HEK293 (cell line): ENCODE measurements at regions not wholly inside any gene's neighbourhood (a gene's known extent, or its start where the extent isn't known, plus 50 kb on each side); places are given as distances from the start of the nearest gene placed in this dataset.

Experiments used
- CTCF ChIA-PET: fragments of 350-600 bp; formaldehyde crosslinking; extraction: SDS; loops from one replicate; lab custom pipeline; 2021; ENCODE audit warnings: antibody characterized with exemption; lab: Yijun Ruan, JAX
- POLR2A ChIA-PET: fragments of 300-600 bp; formaldehyde crosslinking; extraction: SDS; loops from one replicate; lab custom pipeline; 2020; ENCODE audit warnings: antibody characterized with exemption, inconsistent platforms; lab: Yijun Ruan, JAX
- H3K27ac ChIP-seq: fragments of 200-500 bp; sonication (Bioruptor generic); 2 replicates; pipeline ENCODE4 v1.5.1; 2014; ENCODE audit warnings: low read depth, low read length, control low read depth, inconsistent platforms; ENCODE audit errors: extremely low read depth
- H3K36me3 ChIP-seq, 2 experiments: fragments of 200-500 bp in 1 of 2; sonication (Bioruptor generic) in 1 of 2; 1 replicate in 1 of 2; 2 replicates in 1 of 2; pipeline ENCODE4 v1.5.1; 2014 to 2017; ENCODE audit warnings: inconsistent platforms in 2 of 2, low read length in 2 of 2; ENCODE audit not compliant: control insufficient read depth in 2 of 2, insufficient read depth in 1 of 2
- H3K4me1 ChIP-seq: fragments of 200-500 bp; sonication (Bioruptor generic); 2 replicates; pipeline ENCODE4 v1.5.1; 2014; ENCODE audit warnings: mild to moderate bottlenecking, low read length, inconsistent platforms; ENCODE audit not compliant: control insufficient read depth, insufficient read depth
- H3K4me3 ChIP-seq: 2 replicates; pipeline ENCODE4 v1.5.1; 2011; ENCODE audit warnings: low read depth, mild to moderate bottlenecking, control low read depth, low read length, moderate library complexity
- H3K9me3 ChIP-seq: fragments of 200-500 bp; sonication (Bioruptor generic); 2 replicates; pipeline ENCODE4 v1.5.1; 2014; ENCODE audit warnings: low read depth, low read length, inconsistent platforms; ENCODE audit not compliant: control insufficient read depth, insufficient read depth
- HOXA7 ChIP-seq: sonication (generic); formaldehyde crosslinking; IDR thresholded peaks from 2 replicates; pipeline ENCODE4 v1.8.1; 2022; ENCODE audit warnings: missing genetic modification reagents, borderline replicate concordance
- KLF16 ChIP-seq: fragments of 450-650 bp; formaldehyde crosslinking; IDR thresholded peaks from 2 replicates; pipeline ENCODE4 v1.5.1; 2017; ENCODE audit warnings: missing biosample characterization, missing genetic modification characterization
- OVOL3 ChIP-seq: fragments of 450-650 bp; formaldehyde crosslinking; IDR thresholded peaks from 2 replicates; pipeline ENCODE4 v1.5.1; 2016; ENCODE audit warnings: missing biosample characterization, missing genetic modification characterization
- SCRT1 ChIP-seq: fragments of 450-650 bp; formaldehyde crosslinking; IDR thresholded peaks from 2 replicates; pipeline ENCODE4 v1.5.1; 2016; ENCODE audit warnings: missing biosample characterization, missing genetic modification characterization, borderline replicate concordance
- SP7 ChIP-seq: fragments of 450-650 bp; formaldehyde crosslinking; IDR thresholded peaks from 2 replicates; pipeline ENCODE4 v1.5.1; 2016; ENCODE audit warnings: missing biosample characterization, missing genetic modification characterization
- ZBTB48 ChIP-seq: fragments of 450-650 bp; formaldehyde crosslinking; IDR thresholded peaks from 2 replicates; pipeline ENCODE4 v1.5.1; 2016; ENCODE audit warnings: missing biosample characterization, missing genetic modification characterization
- ZFP69B ChIP-seq: fragments of 450-650 bp; formaldehyde crosslinking; IDR thresholded peaks from 2 replicates; pipeline ENCODE4 v1.5.1; 2016; ENCODE audit warnings: missing biosample characterization, missing genetic modification characterization
- ZNF114 ChIP-seq: fragments of 450-650 bp; formaldehyde crosslinking; IDR thresholded peaks from 2 replicates; pipeline ENCODE4 v1.5.0; 2017; ENCODE audit warnings: missing biosample characterization, missing genetic modification characterization
- ZNF132 ChIP-seq: fragments of 450-650 bp; formaldehyde crosslinking; IDR thresholded peaks from 2 replicates; pipeline ENCODE4 v1.5.1; 2017; ENCODE audit warnings: missing biosample characterization, missing genetic modification characterization, borderline replicate concordance
- ZNF138 ChIP-seq: fragments of 450-650 bp; formaldehyde crosslinking; IDR thresholded peaks from 2 replicates; pipeline ENCODE4 v1.5.1; 2016; ENCODE audit warnings: missing biosample characterization, missing genetic modification characterization, borderline replicate concordance
- ZNF175 ChIP-seq: fragments of 450-650 bp; formaldehyde crosslinking; IDR thresholded peaks from 2 replicates; pipeline ENCODE4 v1.5.1; 2016; ENCODE audit warnings: missing biosample characterization, missing genetic modification characterization
- ZNF23 ChIP-seq: fragments of 450-650 bp; formaldehyde crosslinking; IDR thresholded peaks from 2 replicates; pipeline ENCODE4 v1.5.1; 2016; ENCODE audit warnings: missing biosample characterization, missing genetic modification characterization, borderline replicate concordance
- ZNF311 ChIP-seq: fragments of 450-650 bp; formaldehyde crosslinking; IDR thresholded peaks from 2 replicates; pipeline ENCODE4 v1.5.1; 2017; ENCODE audit warnings: missing biosample characterization, missing genetic modification characterization, borderline replicate concordance
- ZNF510 ChIP-seq: fragments of 450-650 bp; formaldehyde crosslinking; IDR thresholded peaks from 2 replicates; pipeline ENCODE4 v1.5.1; 2018; ENCODE audit warnings: mild to moderate bottlenecking, missing genetic modification characterization, missing biosample characterization; ENCODE audit not compliant: insufficient replicate concordance
- ZNF629 ChIP-seq: fragments of 450-650 bp; formaldehyde crosslinking; IDR thresholded peaks from 2 replicates; pipeline ENCODE4 v1.5.1; 2017; ENCODE audit warnings: missing biosample characterization, missing genetic modification characterization
- ZNF664 ChIP-seq: fragments of 450-650 bp; formaldehyde crosslinking; IDR thresholded peaks from 2 replicates; pipeline ENCODE4 v1.5.1; 2016; ENCODE audit warnings: missing biosample characterization, missing genetic modification characterization
- ZNF785 ChIP-seq: fragments of 450-650 bp; formaldehyde crosslinking; IDR thresholded peaks from 2 replicates; pipeline ENCODE4 v1.5.1; 2016; ENCODE audit warnings: missing biosample characterization, missing genetic modification characterization
- TF ChIP-seq, protein P1 (sequence below): fragments of 450-650 bp; formaldehyde crosslinking; IDR thresholded peaks from 2 replicates; pipeline ENCODE4 v1.5.1; 2016; ENCODE audit warnings: missing biosample characterization, missing genetic modification characterization
- TF ChIP-seq, protein P2 (sequence below): fragments of 450-650 bp; formaldehyde crosslinking; IDR thresholded peaks from 2 replicates; pipeline ENCODE4 v1.5.1; 2016; ENCODE audit warnings: missing biosample characterization, missing genetic modification characterization
- TF ChIP-seq, protein P3 (sequence below): fragments of 450-650 bp; formaldehyde crosslinking; IDR thresholded peaks from 2 replicates; pipeline ENCODE4 v1.5.1; 2016; ENCODE audit warnings: missing biosample characterization, missing genetic modification characterization

DNA sequence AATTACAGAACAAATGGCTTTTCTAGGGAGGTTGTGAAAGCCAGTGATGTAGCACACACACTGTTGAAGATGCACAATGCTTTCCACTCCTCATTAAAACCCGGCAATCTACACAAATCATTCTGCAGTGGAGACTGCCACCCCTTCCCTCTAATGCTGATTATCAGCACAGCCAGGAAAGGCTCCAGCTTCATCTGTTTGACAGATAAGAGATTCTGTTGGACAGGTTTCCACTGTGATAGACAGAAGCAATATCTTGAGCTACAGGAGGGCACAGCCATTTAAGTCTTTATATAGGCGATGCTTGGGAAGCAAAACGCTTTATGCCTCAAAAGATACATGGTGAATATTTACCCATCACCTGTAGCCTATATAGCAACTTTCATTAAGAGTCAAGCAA is 555.6 kb downstream of the GLRX3 start:
- TF ChIP-seq ZNF629 (tag by site-specific recombination), result no peak
- no peak for TF ChIP-seq SP7
- no peak for TF ChIP-seq ZFP69B (tag by site-specific recombination)
- no peak for TF ChIP-seq ZNF785 (tag by site-specific recombination)
- TF ChIP-seq, protein P1, sequence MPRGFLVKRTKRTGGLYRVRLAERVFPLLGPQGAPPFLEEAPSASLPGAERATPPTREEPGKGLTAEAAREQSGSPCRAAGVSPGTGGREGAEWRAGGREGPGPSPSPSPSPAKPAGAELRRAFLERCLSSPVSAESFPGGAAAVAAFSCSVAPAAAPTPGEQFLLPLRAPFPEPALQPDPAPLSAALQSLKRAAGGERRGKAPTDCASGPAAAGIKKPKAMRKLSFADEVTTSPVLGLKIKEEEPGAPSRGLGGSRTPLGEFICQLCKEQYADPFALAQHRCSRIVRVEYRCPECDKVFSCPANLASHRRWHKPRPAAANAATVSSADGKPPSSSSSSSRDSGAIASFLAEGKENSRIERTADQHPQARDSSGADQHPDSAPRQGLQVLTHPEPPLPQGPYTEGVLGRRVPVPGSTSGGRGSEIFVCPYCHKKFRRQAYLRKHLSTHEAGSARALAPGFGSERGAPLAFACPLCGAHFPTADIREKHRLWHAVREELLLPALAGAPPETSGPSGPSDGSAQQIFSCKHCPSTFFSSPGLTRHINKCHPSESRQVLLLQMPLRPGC (tag by site-specific recombination), result no peak
- no peak for TF ChIP-seq ZNF664
- no peak for TF ChIP-seq SCRT1
- TF ChIP-seq OVOL3 (tag by site-specific recombination), result no peak
- TF ChIP-seq, protein P2, sequence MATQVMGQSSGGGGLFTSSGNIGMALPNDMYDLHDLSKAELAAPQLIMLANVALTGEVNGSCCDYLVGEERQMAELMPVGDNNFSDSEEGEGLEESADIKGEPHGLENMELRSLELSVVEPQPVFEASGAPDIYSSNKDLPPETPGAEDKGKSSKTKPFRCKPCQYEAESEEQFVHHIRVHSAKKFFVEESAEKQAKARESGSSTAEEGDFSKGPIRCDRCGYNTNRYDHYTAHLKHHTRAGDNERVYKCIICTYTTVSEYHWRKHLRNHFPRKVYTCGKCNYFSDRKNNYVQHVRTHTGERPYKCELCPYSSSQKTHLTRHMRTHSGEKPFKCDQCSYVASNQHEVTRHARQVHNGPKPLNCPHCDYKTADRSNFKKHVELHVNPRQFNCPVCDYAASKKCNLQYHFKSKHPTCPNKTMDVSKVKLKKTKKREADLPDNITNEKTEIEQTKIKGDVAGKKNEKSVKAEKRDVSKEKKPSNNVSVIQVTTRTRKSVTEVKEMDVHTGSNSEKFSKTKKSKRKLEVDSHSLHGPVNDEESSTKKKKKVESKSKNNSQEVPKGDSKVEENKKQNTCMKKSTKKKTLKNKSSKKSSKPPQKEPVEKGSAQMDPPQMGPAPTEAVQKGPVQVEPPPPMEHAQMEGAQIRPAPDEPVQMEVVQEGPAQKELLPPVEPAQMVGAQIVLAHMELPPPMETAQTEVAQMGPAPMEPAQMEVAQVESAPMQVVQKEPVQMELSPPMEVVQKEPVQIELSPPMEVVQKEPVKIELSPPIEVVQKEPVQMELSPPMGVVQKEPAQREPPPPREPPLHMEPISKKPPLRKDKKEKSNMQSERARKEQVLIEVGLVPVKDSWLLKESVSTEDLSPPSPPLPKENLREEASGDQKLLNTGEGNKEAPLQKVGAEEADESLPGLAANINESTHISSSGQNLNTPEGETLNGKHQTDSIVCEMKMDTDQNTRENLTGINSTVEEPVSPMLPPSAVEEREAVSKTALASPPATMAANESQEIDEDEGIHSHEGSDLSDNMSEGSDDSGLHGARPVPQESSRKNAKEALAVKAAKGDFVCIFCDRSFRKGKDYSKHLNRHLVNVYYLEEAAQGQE, result no peak
- TF ChIP-seq, all 188 proteins: peak for 0
- CTCF ChIA-PET, result no interaction called here
- POLR2A ChIA-PET, result no interaction called here

DNA sequence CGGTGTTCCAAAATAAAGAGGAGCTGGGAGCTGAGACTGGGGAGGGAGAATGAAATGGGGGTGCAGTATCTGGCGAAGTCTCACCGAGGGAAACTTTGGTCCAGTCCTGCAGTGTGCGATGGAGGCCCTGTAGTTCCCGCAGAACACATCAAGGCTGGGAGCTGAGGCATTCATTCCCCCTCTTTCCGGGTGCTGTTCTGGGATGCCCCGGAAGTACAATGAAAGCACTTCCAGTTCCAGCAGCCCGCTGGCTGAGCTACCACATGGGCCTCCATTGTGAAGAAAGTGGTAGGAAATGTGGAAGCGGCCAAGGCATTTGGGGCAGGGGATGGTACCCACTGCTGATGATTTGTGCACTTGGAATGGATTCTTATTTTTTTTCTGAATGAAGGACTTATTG is 560.7 kb downstream of the GLRX3 start:
- ChIA-PET POLR2A (no interaction called here), CTCF (no interaction called here)
- TF ChIP-seq ZNF510 (tag by site-specific recombination), result no peak
- TF ChIP-seq, protein P1 (tag by site-specific recombination), result no peak
- no peak for TF ChIP-seq ZNF132 (tag by site-specific recombination)
- no peak for TF ChIP-seq ZBTB48 (tag by site-specific recombination)
- TF ChIP-seq ZNF23, result no peak
- no peak for TF ChIP-seq ZNF114 (tag by site-specific recombination)
- TF ChIP-seq ZNF138 (tag by site-specific recombination), result no peak
- TF ChIP-seq KLF16, result no peak
- TF ChIP-seq, protein P3, sequence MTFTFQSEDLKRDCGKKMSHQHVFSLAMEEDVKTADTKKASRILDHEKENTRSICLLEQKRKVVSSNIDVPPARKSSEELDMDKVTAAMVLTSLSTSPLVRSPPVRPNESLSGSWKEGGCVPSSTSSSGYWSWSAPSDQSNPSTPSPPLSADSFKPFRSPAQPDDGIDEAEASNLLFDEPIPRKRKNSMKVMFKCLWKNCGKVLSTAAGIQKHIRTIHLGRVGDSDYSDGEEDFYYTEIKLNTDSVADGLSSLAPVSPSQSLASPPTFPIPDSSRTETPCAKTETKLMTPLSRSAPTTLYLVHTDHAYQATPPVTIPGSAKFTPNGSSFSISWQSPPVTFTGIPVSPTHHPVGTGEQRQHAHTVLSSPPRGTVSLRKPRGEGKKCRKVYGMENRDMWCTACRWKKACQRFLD (tag by site-specific recombination), result no peak
- no peak for TF ChIP-seq ZNF311 (tag by site-specific recombination)
- TF ChIP-seq ZNF175 (tag by site-specific recombination), result no peak
- TF ChIP-seq HOXA7 (CRISPR knock-in tag), result no peak
- H3K4me3 ChIP-seq, result no peak overlapping the region
- no peaks in the 10 kb centered on the region for H3K9me3 ChIP-seq
- H3K27ac ChIP-seq, result no peak overlapping the region
- no peaks in the 10 kb centered on the region for H3K4me1 ChIP-seq
- no peaks in the 10 kb centered on the region for H3K36me3 ChIP-seq

More for the DNA sequence above, 555.6 kb downstream of the GLRX3 start:
- no peak overlapping the region for H3K4me3 ChIP-seq
- H3K27ac ChIP-seq, result no peak overlapping the region
- no peaks in the 10 kb centered on the region for H3K4me1 ChIP-seq
- H3K9me3 ChIP-seq, result no peaks in the 10 kb centered on the region
- H3K36me3 ChIP-seq, result no peaks in the 10 kb centered on the region
